ENCODE measurements at regions not wholly inside any gene's neighbourhood (a gene's known extent, or its start where the extent isn't known, plus 50 kb on each side); places are given as distances from the start of the nearest gene placed in this dataset.
A peak's percentile ranks its signal among the peaks of the same experiment; 100 is the strongest.

DNA sequence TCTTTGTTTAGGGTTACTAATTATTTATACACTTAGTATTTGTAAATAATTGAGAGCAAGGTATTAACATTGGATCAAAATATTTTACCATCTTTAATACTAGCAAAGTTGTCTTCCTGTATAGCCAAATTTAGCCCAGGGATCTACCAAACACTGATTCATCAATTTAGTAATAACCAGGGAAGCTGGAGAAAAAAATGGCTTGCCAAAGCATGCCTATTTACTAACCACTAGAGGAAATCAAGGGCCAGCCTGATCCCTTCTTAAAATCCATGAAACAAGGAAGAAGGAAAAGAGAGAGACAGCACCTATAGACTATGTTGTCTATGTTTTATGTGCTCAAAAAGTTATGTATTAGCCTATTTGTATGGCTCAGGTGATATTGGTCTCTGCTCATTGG is 450.3 kb upstream of the GJE1 start:
- no peaks in the 10 kb centered on the region for H3K4me1 ChIP-seq (ENCODE audit: insufficient read depth, insufficient read length)
- H3K4me3 ChIP-seq (ENCODE audit: insufficient read length, low read depth) = no peak overlapping the region
- no peaks in the 10 kb centered on the region for H3K27me3 ChIP-seq (ENCODE audit: insufficient read depth, insufficient read length)
- no peak for TF ChIP-seq ZNF274 (IDR thresholded peaks at IDR 0.05; ENCODE audit: low read depth, low read length)
- no peak for TF ChIP-seq YY1 (IDR thresholded peaks at IDR 0.05; ENCODE audit: insufficient read depth, insufficient read length)
- TF ChIP-seq SUZ12 (IDR thresholded peaks at IDR 0.05; ENCODE audit: extremely low read depth, insufficient read depth, insufficient read length) = no peak
- H3K9me3 ChIP-seq (ENCODE audit: insufficient read depth, low read length) = no peaks in the 10 kb centered on the region
- no peak overlapping the region for H3K9ac ChIP-seq (ENCODE audit: insufficient read length, low read depth)
- no peaks in the 10 kb centered on the region for H3K36me3 ChIP-seq (ENCODE audit: insufficient read depth, insufficient read length, low read length)
- no peak for DNase-seq (ENCODE audit: low read depth, low spot score)

DNA sequence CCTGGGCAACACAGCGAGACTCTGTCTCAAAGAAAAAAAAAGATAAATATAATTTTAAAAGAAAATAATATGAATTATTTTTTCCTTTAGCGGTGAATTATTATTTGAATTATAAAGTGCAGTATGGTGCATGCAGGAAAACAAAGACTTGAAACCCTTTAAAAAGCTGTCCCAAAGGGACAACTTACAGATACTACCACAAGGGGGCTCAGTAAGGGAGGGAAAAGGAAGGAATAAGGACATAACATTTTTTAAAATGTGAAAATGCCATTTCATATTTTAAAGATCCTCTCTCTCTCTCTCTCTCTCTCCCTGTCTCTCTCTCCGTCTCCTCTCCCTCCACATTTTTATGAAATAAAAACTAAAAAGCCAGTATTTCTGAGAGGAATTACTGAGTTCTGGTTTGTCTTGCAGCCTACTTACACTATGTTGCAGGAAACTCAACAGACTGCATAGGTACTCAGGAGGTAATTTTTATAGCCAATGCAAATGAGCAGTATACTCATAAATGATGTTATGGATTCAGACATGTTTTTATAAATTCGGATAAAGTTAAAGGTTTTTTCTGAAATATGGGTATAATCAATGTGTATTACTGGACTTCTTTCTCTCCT is 455.0 kb upstream of the GJE1 start:
- TF ChIP-seq YY1 (IDR thresholded peaks at IDR 0.05; ENCODE audit: insufficient read depth, insufficient read length) (no peak), SUZ12 (IDR thresholded peaks at IDR 0.05; ENCODE audit: extremely low read depth, insufficient read depth, insufficient read length) (no peak)
- no peaks in the 10 kb centered on the region for H3K36me3 ChIP-seq (ENCODE audit: insufficient read depth, insufficient read length, low read length)
- DNase-seq (ENCODE audit: low read depth, low spot score) = peak; percentile 3

DNA sequence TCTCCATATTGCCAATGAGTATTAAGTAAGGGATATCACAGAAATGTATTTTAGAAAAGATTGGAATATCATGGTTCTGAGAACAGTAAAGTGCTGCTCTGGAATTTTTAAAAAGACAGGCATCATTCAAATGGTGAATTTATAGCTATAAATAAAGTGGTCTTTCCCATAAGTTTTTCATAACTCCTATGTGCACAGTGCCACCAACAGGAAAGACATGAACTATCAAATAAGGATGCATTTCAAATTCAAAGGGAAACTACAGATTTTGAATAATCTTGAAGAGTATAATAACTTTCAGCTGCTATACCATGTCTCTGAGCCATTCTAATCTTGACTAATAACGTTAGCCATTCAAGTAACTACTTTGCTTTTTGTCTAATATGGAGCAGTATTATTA is 456.8 kb upstream of the GJE1 start:
- H3K36me3 ChIP-seq (ENCODE audit: insufficient read depth, insufficient read length, low read length) = no peaks in the 10 kb centered on the region
- no peak for DNase-seq (ENCODE audit: low read depth, low spot score)
- no peaks in the 10 kb centered on the region for H3K4me1 ChIP-seq (ENCODE audit: insufficient read depth, insufficient read length)
- no peak overlapping the region for H3K9ac ChIP-seq (ENCODE audit: insufficient read length, low read depth)
- no peak overlapping the region for H3K4me3 ChIP-seq (ENCODE audit: insufficient read length, low read depth)
- TF ChIP-seq ZNF274 (IDR thresholded peaks at IDR 0.05; ENCODE audit: low read depth, low read length) = no peak
- TF ChIP-seq SUZ12 (IDR thresholded peaks at IDR 0.05; ENCODE audit: extremely low read depth, insufficient read depth, insufficient read length) = no peak
- TF ChIP-seq YY1 (IDR thresholded peaks at IDR 0.05; ENCODE audit: insufficient read depth, insufficient read length) = no peak
- no peaks in the 10 kb centered on the region for H3K27me3 ChIP-seq (ENCODE audit: insufficient read depth, insufficient read length)
- H3K9me3 ChIP-seq (ENCODE audit: insufficient read depth, low read length) = no peaks in the 10 kb centered on the region

More for the DNA sequence above, 455.0 kb upstream of the GJE1 start:
- H3K9me3 ChIP-seq (ENCODE audit: insufficient read depth, low read length) = no peaks in the 10 kb centered on the region
- H3K9ac ChIP-seq (ENCODE audit: insufficient read length, low read depth) = no peak overlapping the region
- no peaks in the 10 kb centered on the region for H3K27me3 ChIP-seq (ENCODE audit: insufficient read depth, insufficient read length)
- no peak overlapping the region for H3K4me3 ChIP-seq (ENCODE audit: insufficient read length, low read depth)
- H3K4me1 ChIP-seq (ENCODE audit: insufficient read depth, insufficient read length) = no peaks in the 10 kb centered on the region

DNA sequence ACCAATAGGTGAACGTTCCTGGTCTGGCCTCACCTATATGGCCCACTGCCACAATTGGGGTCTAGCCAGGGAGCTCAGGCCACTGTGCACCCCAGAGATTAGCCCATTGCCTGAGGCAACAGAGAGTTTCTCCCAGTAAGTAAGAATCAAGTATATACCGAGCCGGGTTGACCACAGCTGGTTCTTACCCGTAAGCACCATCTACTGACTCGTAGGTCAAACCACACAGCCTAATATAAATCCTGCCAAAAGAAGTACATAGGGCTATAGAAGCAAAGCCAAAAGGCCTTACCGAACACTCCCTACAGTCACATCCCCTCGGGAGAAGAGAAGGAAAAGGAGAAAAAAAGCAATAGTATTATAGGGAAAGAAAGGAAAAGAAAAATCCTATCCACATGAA is 463.6 kb upstream of the GJE1 start:
- Histone ChIP-seq H3K4me3 (ENCODE audit: insufficient read length, low read depth) (no peak overlapping the region), H3K9ac (ENCODE audit: insufficient read length, low read depth) (no peak overlapping the region), H3K9me3 (ENCODE audit: insufficient read depth, low read length) (no peaks in the 10 kb centered on the region), H3K27me3 (ENCODE audit: insufficient read depth, insufficient read length) (no peaks in the 10 kb centered on the region), H3K36me3 (ENCODE audit: insufficient read depth, insufficient read length, low read length) (no peaks in the 10 kb centered on the region), H3K4me1 (ENCODE audit: insufficient read depth, insufficient read length) (no peaks in the 10 kb centered on the region)
- TF ChIP-seq ZNF274 (IDR thresholded peaks at IDR 0.05; ENCODE audit: low read depth, low read length) (no peak), YY1 (IDR thresholded peaks at IDR 0.05; ENCODE audit: insufficient read depth, insufficient read length) (no peak), SUZ12 (IDR thresholded peaks at IDR 0.05; ENCODE audit: extremely low read depth, insufficient read depth, insufficient read length) (no peak)
- DNase-seq (ENCODE audit: low read depth, low spot score) = no peak

DNA sequence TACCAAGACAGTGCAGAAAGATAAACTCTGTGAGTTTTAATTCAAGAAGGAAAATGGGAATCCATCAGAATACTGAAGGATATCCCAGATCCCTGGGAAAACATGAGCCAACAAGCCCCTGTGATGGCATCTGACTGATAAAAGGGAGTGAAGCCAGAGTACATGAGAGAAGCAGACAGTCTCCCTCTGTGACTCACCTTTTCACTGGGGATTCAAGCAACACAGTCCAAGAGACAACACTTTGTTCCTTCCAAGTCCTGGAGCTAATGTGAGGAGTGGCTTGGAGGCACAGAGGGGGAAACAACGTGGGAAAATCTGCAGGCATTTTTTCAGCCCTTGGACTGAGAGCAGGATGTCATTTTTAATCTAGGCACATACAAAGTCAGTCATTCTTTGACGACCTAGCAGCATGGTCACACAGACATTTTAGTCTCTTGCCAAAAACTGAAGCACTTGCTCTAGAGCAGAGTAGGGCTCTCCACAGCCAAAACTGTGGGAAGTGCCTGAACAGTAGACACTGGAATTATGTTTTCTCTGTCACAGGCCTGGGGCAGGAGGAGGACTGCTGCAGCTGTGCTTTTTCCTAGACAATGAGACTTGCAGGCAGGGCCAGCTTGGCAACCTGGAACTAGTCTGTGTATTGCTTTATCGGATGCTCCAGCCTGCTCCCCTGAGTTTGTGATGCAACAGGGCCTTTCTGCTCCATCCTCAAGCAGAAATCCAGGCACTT is 465.0 kb upstream of the GJE1 start:
- no peaks in the 10 kb centered on the region for H3K36me3 ChIP-seq (ENCODE audit: insufficient read depth, insufficient read length, low read length)
- no peaks in the 10 kb centered on the region for H3K4me1 ChIP-seq (ENCODE audit: insufficient read depth, insufficient read length)
- DNase-seq (ENCODE audit: low read depth, low spot score) = no peak
- TF ChIP-seq YY1 (IDR thresholded peaks at IDR 0.05; ENCODE audit: insufficient read depth, insufficient read length) (no peak), SUZ12 (IDR thresholded peaks at IDR 0.05; ENCODE audit: extremely low read depth, insufficient read depth, insufficient read length) (no peak), ZNF274 (IDR thresholded peaks at IDR 0.05; ENCODE audit: low read depth, low read length) (no peak)
- H3K9me3 ChIP-seq (ENCODE audit: insufficient read depth, low read length) = no peaks in the 10 kb centered on the region
- no peaks in the 10 kb centered on the region for H3K27me3 ChIP-seq (ENCODE audit: insufficient read depth, insufficient read length)
- H3K9ac ChIP-seq (ENCODE audit: insufficient read length, low read depth) = no peak overlapping the region
- H3K4me3 ChIP-seq (ENCODE audit: insufficient read length, low read depth) = no peak overlapping the region

DNA sequence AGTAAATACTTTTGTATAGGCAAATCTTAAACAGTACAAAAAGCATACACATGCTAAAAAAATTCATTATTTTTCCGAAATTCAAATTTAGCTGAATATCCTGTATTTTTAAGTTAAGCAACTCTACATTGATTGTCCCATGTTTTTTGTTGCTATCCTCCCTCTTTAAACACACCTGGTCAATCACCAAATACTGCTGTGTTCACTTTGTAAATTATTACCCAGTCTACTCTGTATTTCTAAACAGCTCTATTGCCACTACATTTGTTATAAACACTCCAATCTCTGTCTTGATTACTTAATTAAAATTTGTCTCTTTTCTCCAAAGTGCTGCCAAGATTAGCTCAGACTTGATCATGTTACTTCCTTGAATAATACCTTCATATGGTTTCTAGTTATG is 466.5 kb upstream of the GJE1 start:
- no peak for DNase-seq (ENCODE audit: low read depth, low spot score)
- no peaks in the 10 kb centered on the region for H3K4me1 ChIP-seq (ENCODE audit: insufficient read depth, insufficient read length)
- TF ChIP-seq ZNF274 (IDR thresholded peaks at IDR 0.05; ENCODE audit: low read depth, low read length) (no peak), SUZ12 (IDR thresholded peaks at IDR 0.05; ENCODE audit: extremely low read depth, insufficient read depth, insufficient read length) (no peak), YY1 (IDR thresholded peaks at IDR 0.05; ENCODE audit: insufficient read depth, insufficient read length) (no peak)
- no peaks in the 10 kb centered on the region for H3K9me3 ChIP-seq (ENCODE audit: insufficient read depth, low read length)
- H3K36me3 ChIP-seq (ENCODE audit: insufficient read depth, insufficient read length, low read length) = no peaks in the 10 kb centered on the region
- no peaks in the 10 kb centered on the region for H3K27me3 ChIP-seq (ENCODE audit: insufficient read depth, insufficient read length)
- no peak overlapping the region for H3K9ac ChIP-seq (ENCODE audit: insufficient read length, low read depth)
- H3K4me3 ChIP-seq (ENCODE audit: insufficient read length, low read depth) = no peak overlapping the region

DNA sequence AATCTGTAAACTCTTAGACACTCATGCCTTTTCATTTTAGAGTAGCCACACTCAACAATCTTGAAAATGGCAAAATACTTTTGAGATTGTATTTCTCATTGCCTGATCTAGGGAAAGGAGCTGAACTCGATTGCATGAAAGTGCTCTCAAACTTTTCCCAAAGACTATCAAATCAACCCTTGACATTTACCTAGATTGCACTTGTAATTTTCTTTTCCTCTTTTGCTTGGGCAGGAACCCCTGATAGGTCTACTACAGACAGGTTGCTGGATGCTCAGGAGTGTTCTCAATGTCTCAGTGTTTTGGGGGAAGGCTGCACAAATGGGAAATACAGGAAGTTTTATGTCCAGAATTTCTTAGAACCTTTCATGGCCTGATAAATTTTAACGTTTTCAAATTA is 468.0 kb upstream of the GJE1 start:
- no peaks in the 10 kb centered on the region for H3K27me3 ChIP-seq (ENCODE audit: insufficient read depth, insufficient read length)
- H3K9ac ChIP-seq (ENCODE audit: insufficient read length, low read depth) = no peak overlapping the region
- H3K36me3 ChIP-seq (ENCODE audit: insufficient read depth, insufficient read length, low read length) = no peaks in the 10 kb centered on the region
- no peak for TF ChIP-seq ZNF274 (IDR thresholded peaks at IDR 0.05; ENCODE audit: low read depth, low read length)
- no peak for TF ChIP-seq YY1 (IDR thresholded peaks at IDR 0.05; ENCODE audit: insufficient read depth, insufficient read length)
- no peak for TF ChIP-seq SUZ12 (IDR thresholded peaks at IDR 0.05; ENCODE audit: extremely low read depth, insufficient read depth, insufficient read length)
- no peaks in the 10 kb centered on the region for H3K9me3 ChIP-seq (ENCODE audit: insufficient read depth, low read length)
- DNase-seq (ENCODE audit: low read depth, low spot score) = no peak
- H3K4me3 ChIP-seq (ENCODE audit: insufficient read length, low read depth) = no peak overlapping the region
- no peaks in the 10 kb centered on the region for H3K4me1 ChIP-seq (ENCODE audit: insufficient read depth, insufficient read length)
